Activated T-cell treated with anti-CD3 and anti-CD28 coated beads, Interleukin-2, amount 50 U/mL, for 48 hours (primary cell): ENCODE measurements at regions not wholly inside any gene's neighbourhood (a gene's known extent, or its start where the extent isn't known, plus 50 kb on each side); places are given as distances from the start of the nearest gene placed in this dataset.

Source experiments
- DNase-seq, 2 experiments: peaks; one replicate each; pipeline ENCODE4 v3.0.0-alpha.2; 2020

DNA sequence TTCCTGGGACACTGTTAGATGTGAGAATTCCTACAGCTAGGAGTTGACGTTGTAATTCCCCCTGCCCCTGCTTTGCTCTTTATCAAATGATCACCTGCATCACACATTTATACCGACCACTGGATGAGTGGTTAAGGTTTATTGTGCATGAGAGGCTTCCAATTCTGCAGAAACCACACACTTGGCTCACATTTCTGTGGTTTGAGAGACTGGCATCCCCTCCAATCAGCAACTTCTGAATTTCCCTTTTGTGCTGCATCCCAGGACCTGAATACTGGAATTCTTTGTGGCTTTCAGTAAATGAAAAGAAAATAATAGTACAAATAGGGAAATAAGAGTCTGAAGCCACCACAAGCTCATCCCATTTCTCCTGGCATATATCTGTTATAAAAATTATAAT lies 628.7 kb upstream of the PIK3C3 start:
- DNase-seq = no peak

DNA sequence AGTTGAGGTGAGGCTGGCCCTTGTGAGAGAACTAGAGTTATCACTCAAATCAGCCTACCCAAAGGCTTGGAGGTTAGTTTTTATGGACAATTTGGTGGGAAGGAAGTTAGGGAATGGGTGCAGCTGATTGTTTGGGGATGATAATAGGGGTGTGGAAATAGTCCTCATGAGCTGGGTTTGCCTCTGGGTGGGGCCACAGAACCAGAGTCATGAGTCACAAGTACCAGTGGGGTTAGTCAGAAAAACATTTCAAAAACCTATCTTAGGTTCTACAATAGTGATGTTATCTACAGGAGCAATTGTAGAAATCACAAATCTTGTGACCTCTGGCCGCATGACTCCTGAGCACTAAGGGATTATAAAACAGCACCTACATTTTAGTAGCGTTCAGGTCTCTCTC lies 630.1 kb upstream of the PIK3C3 start:
- DNase-seq = no peak

DNA sequence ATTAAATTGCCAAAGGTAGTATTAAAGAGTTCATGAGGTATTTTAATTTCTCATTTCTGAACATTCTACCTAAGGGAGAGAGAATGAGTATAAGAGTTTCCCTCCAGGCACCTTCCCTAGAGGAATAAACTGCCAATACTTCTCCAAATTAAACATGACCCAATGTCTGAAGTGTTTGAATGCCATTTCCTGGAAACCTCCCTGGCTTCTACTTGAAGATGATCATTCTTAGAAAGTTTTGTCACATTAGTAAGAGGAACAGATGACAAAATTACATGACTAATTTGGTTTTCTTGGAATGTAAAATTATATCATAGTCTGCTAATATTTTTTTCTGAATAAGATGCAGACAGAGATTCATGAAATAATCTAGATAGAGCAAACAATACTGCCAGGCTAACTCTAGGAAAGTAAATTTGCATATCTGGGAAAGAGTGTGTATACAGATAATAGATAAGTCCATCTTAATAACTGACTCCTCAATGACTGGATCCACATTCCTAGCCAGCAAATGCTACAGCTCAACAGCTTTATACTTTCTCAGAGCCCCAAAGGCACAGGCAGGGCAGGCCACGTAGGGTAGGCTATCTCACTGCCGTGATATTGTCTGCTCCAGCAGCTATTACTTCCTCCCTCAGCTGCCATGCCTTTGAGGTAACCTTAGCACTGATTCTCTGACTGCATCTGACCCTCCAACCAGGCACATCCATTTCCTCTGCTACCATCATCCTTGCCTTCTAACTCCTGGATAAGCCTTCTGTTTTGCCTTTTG lies 630.8 kb upstream of the PIK3C3 start:
- no peak for DNase-seq

DNA sequence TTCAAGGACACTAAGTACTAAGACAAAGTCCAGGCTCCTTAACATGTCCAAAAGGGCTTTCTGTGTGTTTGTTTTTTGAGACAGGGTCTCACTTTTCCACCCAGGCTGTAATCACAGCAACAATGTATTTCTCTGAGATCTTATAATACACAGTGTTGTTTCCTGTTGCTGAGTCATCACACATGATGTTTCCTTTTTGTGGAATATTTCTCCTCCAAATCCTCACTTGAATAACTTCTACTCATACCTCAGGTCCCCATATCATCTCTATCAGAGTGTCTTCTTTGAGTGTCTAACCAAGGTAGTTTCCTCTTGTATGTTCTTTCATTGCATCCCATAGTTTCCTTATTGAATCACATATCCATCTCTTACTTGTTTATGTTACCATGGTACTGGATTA lies 632.0 kb upstream of the PIK3C3 start:
- DNase-seq = no peak

DNA sequence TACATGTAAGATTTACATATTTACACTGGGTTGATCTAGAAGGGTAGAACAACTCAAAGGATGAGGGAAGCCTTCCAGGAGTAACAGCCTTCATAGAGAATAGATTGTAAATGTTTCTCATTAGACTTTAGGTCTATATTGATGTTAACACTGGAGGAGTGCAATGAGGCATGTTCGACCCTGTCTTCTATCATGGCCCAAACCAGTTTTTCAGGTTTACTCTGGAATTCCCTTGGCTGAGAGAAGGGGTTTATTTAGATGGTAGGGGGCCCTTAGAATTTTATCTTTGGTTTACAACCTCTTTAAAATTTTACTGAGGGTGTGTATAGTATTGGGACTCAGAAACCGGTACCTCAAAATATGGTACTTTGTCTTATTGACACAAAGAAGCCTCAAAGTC lies 634.9 kb upstream of the PIK3C3 start:
- no peak for DNase-seq

DNA sequence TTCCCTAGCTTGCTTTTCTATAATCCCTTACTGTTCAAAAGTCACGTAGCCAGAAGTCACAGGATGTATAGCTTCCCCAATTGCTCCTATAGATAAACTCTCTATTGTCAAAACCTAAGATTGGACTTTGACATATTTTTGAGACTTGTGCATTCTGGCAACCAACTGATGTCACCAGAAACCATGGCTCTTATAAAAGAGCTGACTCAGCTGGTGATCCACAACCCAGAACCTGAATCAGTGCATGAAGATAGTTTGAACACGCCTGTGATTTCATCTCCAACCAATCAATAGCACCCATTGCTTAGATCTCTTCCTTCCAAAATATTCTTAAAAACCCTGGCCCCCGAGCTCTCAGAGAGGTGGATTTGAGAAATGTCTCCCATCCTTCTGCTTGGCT lies 639.9 kb upstream of the PIK3C3 start:
- DNase-seq = no peak

DNA sequence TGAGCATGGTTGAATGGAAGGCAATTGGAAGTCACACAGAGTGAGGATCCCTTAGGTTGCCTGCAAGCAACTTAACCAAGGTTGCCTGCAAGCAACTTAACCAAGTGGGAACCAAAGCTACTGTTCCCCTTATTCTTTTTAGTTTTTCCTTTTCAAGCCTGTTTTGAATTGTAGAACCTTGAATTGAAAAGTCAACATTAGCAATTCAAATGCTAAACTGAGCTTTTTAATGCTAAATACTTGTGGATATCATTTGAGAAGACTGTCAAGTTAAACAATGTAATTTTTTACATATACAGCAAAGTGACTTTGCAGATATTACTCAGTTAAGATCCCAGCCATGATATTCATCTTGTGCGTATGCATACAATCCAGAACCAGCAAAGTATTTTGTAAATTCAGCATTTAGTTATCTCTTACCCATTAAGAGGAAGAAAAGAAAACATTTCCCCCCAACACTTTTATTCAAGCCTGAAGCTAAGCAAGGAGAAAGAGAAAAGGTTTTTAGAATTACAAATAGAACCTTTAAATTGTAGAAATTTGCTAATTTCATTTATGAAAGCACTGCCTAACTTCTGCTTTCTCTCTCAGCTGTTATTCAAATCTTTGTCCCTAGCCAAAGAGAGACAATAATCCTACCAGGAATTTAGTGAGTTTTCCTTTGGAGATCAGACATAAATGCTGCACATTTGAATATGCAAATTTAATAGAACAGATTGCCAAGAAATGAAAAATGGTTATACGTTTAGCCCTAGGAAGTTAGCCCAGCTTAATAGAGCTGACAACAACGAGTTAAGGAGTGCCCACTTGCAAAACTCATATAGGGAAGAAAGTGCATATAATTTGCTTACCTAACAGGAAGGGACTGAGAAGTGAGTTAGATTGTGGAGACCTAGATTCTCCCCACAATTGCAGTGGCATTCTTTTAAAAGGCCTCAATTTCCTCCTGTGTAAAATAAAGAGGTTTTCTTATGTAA lies 643.2 kb upstream of the PIK3C3 start:
- no peak for DNase-seq

DNA sequence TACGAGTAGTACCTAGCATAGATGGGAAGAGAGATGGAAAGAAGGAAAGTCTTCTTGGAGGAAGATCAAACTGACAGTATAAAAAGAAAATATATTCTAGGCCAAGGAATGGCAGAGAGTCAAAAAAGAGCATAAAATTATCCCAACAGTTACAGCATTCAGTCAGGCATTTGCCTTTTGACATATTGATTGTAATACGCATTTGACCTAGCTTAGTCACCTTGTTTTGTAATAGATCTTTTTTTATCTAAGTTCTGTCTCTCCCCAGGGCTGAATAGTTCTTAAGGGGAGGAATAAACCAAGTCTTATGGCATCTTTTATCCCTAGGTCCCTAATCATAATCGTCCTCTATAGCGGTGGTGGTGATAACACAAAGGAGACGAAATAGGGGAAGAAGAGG lies 657.3 kb upstream of the PIK3C3 start:
- no peak for DNase-seq

DNA sequence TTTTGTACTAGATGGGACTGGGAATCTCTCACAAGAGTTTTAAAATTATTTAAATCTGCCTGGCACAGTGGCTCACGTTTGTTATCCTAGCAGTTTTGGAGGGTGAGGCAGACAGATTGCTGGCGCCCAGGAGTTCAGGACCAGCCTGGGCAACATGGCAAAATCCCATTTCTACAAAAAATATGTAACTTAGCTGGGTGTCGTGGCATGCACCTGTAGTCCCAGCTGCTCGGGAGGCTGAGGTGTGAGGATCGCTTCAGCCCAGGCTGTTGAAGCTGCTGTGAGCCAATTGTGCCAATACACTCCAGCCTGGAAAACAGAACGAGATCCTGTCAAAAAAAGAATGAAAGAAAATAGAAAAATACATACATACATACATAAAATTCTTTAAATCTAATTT lies 685.7 kb upstream of the PIK3C3 start:
- DNase-seq = no peak

DNA sequence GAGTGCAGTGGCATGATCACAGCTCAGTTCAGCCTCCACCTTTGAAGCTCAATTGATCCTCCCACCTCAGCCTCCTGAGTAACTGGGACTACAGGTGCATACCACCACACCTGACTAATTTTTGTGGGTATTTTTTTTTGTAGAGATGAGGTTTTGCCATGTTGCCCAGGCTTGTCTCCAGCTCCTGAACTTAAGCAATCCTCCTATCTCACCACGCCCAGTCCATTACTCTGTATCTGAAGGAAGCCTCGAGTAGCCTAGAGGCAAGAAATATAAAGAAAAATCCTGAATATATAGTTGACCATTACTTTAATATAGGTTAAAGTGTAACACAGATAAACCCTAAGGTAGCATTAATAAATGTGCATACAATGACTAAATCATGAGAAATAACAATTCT lies 686.8 kb upstream of the PIK3C3 start:
- DNase-seq = no peak

DNA sequence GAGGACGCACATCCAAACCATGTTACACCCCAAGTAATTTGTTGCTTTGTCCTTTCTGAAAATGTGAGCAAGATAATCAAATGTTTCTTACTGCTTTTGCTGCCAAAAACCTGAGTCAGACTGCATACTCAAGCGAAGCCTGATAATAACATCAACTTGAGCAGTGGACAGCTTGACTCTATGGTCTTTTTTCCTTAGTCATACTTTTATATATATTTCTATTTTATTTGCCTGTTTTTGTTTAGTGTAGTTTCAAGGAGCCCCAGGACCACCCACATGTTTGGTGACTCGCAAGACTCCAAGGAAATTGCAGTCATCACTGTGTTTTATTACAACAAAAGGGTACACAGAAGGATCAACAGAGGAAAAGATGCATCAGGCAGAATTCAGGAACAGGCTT lies 688.4 kb upstream of the PIK3C3 start:
- no peak for DNase-seq

DNA sequence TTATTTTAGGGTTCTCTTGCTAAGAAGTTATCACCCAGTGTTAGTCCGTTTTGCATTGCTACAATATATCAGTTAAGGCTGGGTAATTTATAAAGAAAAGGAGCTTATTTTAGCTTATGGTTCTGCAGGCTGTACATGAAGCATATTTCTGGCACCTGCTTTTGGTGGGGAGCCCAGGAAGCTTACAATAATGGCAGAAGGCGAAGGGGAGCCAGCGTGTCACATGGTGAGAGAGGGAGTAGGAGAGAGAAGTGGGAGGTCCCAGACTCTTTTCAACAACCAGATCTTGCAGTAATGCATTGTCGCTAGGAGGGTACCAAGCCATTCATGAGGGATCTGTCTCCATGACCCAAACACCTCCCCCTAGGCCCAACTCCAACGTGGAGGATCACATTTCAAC lies 688.8 kb upstream of the PIK3C3 start:
- no peak for DNase-seq

DNA sequence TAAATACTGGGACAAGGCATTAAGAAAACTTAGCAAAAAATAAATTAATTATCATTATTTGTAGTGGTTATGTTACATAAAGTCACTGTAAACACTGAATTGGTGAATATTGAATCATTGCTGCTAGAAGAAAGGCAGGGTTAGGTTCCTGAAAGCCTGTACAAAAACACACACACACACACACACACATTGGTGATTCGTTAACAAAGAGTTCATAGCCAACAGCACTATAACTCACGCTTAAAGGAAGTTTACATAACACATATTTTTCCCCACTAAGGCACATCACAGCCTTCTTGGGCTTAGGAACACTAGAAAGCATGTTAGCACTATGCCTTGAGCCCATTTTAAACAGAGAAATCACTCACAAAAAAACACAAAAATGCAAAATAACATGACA lies 690.0 kb upstream of the PIK3C3 start:
- no peak for DNase-seq

DNA sequence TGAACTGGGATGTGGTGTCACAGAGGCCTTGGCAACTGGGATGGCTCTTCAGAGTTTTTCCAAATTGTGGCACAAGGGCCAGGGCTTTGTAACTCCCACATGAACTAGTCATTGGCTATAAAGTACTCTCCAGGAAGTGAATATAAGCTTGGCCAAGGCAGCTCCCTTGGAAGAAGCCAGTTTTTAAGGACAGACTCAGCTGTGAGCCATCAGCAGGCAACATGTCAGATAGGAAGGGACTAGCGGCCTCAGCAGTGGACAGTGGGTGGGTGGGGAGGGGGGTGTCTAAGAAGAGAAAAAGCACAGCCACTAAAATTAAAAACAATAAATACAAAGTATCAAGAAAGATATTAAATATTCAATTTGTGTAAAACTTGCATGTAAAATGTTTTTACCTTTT lies 691.1 kb upstream of the PIK3C3 start:
- no peak for DNase-seq

DNA sequence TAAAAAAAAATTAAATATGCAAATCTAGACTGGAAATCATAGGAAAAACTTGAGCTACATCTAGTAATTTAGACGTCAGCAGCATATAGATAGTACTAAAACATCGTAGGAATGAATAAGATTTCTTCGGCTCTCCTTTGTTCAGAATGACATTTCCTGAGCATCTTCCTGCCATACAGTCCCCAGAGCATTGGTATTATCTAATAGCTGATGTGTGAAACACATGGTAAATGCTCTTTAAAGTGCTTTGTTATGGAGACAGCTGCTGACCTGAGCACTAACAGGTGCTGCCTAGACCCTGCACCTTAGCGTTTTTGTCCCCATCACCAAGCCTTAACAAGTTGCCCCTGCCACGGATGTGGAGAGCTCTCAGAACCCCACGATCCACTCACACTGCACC lies 692.3 kb upstream of the PIK3C3 start:
- no peak for DNase-seq

DNA sequence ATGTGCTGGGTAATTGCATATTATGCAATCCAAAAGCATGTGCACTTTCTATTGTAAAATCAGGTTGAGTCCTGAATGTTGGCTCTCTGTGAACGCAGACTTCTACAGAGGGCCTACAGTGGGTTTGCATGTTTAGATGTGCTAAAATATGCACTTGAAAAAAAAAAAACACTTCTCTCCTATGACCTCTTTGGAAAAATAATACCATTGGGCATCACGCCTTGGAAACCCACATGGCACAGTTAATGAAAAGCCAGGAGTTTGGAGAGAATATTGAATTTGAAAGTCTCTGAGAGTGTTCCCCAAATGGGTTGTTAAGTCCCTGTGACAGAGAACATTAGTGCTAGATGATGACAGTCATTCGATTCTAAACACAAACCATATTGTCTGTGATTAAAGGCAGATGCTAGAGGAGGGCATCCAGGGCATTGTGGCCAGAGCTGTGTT lies 710.4 kb upstream of the PIK3C3 start:
- no peak for DNase-seq

DNA sequence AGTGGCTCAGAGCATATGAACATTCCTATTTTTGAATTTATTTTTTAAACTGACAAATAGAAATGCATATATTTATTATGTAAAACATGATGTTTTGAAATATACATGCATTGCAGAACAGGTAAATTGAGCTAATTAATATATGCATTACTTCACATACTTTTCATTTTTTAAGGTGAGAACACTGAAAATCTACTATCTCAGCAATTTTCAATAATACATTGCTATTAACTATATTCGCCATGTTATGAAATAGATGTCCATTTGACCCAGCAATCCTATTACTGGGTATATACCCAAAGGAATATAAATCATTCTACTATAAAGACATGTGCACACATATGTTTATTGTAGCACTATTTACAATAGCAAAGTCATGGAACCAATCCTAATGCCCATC lies 717.7 kb upstream of the PIK3C3 start:
- DNase-seq = no peak

DNA sequence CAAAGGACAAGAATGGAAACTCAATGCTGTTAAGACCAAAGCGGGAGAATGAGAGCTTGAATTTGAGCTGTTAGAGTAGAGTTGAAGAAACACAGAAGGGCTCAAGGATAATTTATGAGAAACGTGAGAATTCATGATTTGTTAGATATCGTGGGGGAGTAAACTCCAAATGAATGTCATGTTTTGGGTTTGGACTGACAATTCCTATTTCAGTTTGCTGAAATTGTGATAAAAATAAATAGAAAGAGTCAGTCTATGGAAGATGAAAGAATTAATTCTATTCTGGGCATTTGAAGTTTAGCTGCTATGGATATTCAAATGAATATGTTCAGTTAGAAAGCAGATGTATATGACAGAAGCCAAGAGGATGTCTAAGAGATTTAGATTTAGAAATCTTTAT lies 723.4 kb upstream of the PIK3C3 start:
- no peak for DNase-seq

DNA sequence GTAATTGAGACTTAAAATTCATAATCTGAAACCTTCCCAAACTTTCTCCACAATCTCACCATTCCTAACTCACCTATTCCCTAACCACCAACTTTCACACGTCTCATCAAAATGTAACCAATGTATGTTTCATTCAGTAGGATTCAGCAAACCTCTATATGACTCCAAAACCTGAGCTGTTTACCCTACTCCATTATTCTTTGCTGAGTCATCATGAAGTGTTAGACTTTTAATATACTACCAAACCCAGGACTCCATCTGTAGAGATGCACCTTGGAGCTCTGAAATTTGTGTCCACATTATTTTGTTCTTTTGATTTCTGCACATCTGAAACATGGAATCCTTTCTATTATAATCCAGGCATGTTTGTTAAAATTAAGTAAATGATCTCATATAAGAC lies 727.0 kb upstream of the PIK3C3 start:
- DNase-seq = no peak

DNA sequence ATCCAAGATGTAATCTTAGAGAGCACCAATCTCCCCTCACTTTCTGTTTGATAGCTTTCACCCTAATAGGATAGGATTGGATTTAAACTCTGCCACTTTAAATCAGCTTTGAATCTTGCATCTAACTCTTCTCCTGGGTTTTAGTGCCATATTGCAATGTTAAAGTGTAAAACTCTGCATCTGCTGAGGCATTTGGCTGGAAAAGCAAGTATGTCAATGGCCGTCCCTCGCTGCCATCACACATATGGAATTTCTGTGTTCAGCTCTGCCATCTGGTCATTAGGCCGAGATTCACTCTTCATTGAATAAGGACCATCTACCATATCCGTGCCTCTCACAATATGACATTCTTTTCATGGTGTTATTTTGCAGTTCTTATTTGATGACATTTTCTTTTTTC lies 728.1 kb upstream of the PIK3C3 start:
- no peak for DNase-seq

DNA sequence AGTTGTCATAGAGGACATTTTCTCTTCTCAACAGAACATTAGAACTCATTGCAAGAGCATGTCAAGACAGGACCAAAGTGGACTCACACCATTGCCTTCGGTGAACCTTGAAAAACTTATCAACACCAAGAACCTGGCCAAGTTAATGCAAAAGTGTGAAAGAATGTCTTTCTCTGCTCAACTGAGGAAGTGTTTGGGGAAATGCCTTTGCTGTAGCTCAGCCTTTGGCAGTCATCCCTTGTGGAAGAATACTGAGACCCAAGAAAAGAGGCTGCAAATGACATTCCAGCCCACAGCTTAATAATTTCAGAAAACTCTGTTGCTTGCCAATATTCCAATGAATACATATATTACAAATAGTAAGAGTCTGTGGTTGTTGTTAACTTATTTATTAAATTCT lies 728.8 kb upstream of the PIK3C3 start:
- no peak for DNase-seq

DNA sequence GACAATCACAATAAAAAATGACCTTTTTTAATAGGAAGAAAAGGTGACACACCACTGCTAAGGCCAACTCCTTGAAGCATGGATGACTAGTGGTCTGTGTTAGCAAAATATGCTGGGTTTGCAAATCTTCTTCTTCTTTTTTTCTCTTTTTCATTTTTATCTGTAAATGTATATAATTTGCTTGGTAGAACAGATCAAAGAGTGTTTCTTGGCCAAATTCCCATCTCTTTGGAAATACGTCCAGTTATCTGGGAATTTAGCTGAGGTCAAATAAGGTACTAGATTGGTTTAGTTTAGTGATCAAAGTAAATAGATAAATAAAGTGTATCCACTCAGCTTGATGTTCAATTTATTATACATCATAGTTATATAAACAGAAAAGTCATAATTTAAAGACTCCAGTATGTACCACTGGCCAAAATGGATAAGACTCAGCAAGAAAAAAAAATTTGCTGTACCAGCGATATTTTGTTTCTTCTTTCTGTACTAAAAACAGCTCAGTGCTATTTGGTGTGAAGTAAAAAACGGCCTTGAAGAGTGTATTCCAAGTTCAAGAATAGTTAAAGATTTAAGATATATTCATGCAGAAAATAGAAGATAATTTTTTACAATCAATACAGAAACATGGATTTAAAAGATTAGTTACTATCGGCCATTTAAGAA lies 738.6 kb upstream of the PIK3C3 start:
- no peak for DNase-seq

DNA sequence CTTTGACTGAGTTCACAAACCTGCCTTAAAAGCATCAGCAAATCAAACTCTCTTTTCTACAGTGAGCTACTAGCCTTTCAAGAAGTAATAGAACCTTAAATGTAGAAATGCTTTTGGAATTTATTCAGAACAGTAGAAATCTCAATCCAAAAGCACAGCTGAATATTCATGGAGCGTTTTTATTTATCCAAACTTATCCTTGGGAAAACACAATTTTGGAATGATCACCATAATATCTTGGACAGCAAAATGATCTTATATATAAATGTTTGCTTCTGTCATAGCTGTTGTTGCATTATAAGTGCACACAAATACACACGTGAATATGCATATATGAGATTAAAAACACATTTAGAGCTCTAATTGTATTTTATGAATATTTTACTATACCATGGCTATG lies 747.3 kb upstream of the PIK3C3 start:
- no peak for DNase-seq

DNA sequence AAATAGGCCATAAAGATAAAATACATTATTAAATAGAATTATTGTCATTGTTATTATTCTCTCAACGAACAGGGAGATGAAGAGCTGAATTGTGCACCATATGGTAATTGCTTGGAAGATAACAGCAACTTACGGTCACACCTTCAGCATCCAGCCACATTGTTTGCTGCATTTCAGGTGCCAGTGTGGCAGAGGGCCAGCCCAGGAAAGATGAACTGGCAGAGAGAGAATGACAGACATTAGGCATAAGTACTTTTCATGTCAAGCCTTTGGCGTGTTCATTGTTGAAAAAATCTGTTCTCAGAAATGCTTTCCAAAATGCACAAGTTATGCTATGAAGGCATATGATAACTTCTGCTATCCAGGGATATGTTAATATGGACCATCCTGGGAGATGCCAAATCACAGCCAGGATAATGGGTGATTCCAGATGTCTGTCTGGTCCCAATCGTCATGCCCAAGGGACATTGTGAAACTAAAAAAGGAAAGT lies 748.6 kb upstream of the PIK3C3 start:
- DNase-seq = no peak
